H9 (cell line): ENCODE measurements at regions not wholly inside any gene's neighbourhood (a gene's known extent, or its start where the extent isn't known, plus 50 kb on each side); places are given as distances from the start of the nearest gene placed in this dataset.

Experiments used
- DNase-seq: peaks from one replicate; pipeline ENCODE4 v3.0.0-alpha.2; 2017
- H2AFZ ChIP-seq: one replicate; pipeline ENCODE4 v1.6.1; 2013; ENCODE audit warnings: mild to moderate bottlenecking, low read length, control low read depth, moderate library complexity
- H2AK5ac ChIP-seq: 2 replicates; pipeline ENCODE4 v1.6.1; 2013; ENCODE audit warnings: low read length, control low read depth, mixed read lengths; ENCODE audit not compliant: insufficient read length
- H2BK120ac ChIP-seq: one replicate; pipeline ENCODE4 v1.6.1; 2013; ENCODE audit warnings: low read depth, mild to moderate bottlenecking, low read length, control low read depth, inconsistent platforms; ENCODE audit not compliant: poor library complexity, severe bottlenecking
- H2BK12ac ChIP-seq: 2 replicates; pipeline ENCODE4 v1.6.1; 2013; ENCODE audit warnings: low read length, control low read depth, mixed read lengths, low read depth; ENCODE audit not compliant: insufficient read length
- H2BK15ac ChIP-seq: 2 replicates; pipeline ENCODE4 v1.6.1; 2013; ENCODE audit warnings: low read depth, low read length, control low read depth
- H2BK20ac ChIP-seq: one replicate; pipeline ENCODE4 v1.6.1; 2013; ENCODE audit warnings: low read depth, mild to moderate bottlenecking, low read length, control low read depth, inconsistent platforms; ENCODE audit not compliant: poor library complexity, severe bottlenecking
- H2BK5ac ChIP-seq: 2 replicates; pipeline ENCODE4 v1.6.1; 2013; ENCODE audit warnings: low read length, control low read depth, mixed read lengths; ENCODE audit not compliant: insufficient read length
- H3K14ac ChIP-seq: 2 replicates; pipeline ENCODE4 v1.6.1; 2013; ENCODE audit warnings: low read length, control low read depth; ENCODE audit not compliant: insufficient read depth
- H3K18ac ChIP-seq: 2 replicates; pipeline ENCODE4 v1.6.1; 2013; ENCODE audit warnings: low read depth, mild to moderate bottlenecking, mixed read lengths, low read length, control low read depth; ENCODE audit not compliant: insufficient read length
- H3K23ac ChIP-seq: 2 replicates; pipeline ENCODE4 v1.6.1; 2013; ENCODE audit warnings: low read length, control low read depth, mixed read lengths, low read depth; ENCODE audit not compliant: insufficient read length
- H3K23me2 ChIP-seq: 2 replicates; pipeline ENCODE4 v1.6.1; 2013; ENCODE audit warnings: low read depth, mild to moderate bottlenecking, mixed read lengths, low read length, control low read depth; ENCODE audit not compliant: insufficient read length, poor library complexity, severe bottlenecking
- H3K27ac ChIP-seq: 2 replicates; pipeline ENCODE4 v1.5.1; 2013; ENCODE audit warnings: low read length, control low read depth, mixed read lengths, low read depth; ENCODE audit not compliant: insufficient read length
- H3K27me3 ChIP-seq: 2 replicates; pipeline ENCODE4 v1.6.1; 2013; ENCODE audit warnings: low read length, control low read depth, inconsistent platforms; ENCODE audit not compliant: insufficient read depth
- H3K4ac ChIP-seq: 2 replicates; pipeline ENCODE4 v1.6.1; 2013; ENCODE audit warnings: low read depth, mild to moderate bottlenecking, control low read depth, inconsistent platforms, low read length, moderate library complexity
- H3K4me1 ChIP-seq: 2 replicates; pipeline ENCODE4 v1.6.1; 2013; ENCODE audit warnings: low read length, control low read depth, inconsistent platforms; ENCODE audit not compliant: insufficient read depth
- H3K4me2 ChIP-seq: 2 replicates; pipeline ENCODE4 v1.6.1; 2013; ENCODE audit warnings: low read length, control low read depth, mixed read lengths; ENCODE audit not compliant: insufficient read length, insufficient read depth
- H3K56ac ChIP-seq: 2 replicates; pipeline ENCODE4 v1.6.1; 2013; ENCODE audit warnings: low read depth, mild to moderate bottlenecking, mixed read lengths, low read length, control low read depth; ENCODE audit not compliant: insufficient read length
- H3K79me1 ChIP-seq: 2 replicates; pipeline ENCODE4 v1.6.1; 2013; ENCODE audit warnings: low read depth, mild to moderate bottlenecking, moderate library complexity, low read length, control low read depth, inconsistent platforms; ENCODE audit not compliant: insufficient read depth, poor library complexity, severe bottlenecking
- H3K79me2 ChIP-seq: 2 replicates; pipeline ENCODE4 v1.6.1; 2013; ENCODE audit warnings: low read length, control low read depth, inconsistent platforms; ENCODE audit not compliant: insufficient read depth
- H3K9ac ChIP-seq: 2 replicates; pipeline ENCODE4 v1.6.1; 2013; ENCODE audit warnings: low read length, control low read depth, mixed read lengths; ENCODE audit not compliant: insufficient read length; ENCODE audit errors: extremely low read depth
- H3K9me3 ChIP-seq: one replicate; pipeline ENCODE4 v1.6.1; 2013; ENCODE audit warnings: low read depth, low read length, inconsistent platforms; ENCODE audit not compliant: control insufficient read depth
- H3T11ph ChIP-seq: one replicate; pipeline ENCODE4 v1.6.1; 2013; ENCODE audit warnings: mild to moderate bottlenecking, low read length, control low read depth, inconsistent platforms
- H4K20me1 ChIP-seq: one replicate; pipeline ENCODE4 v1.6.1; 2013; ENCODE audit not compliant: control insufficient read depth, insufficient read length, insufficient read depth
- H4K5ac ChIP-seq: 2 replicates; pipeline ENCODE4 v1.6.1; 2013; ENCODE audit warnings: low read depth, mild to moderate bottlenecking, mixed read lengths, low read length, control low read depth; ENCODE audit not compliant: insufficient read length
- H4K8ac ChIP-seq: replicated peaks from 2 replicates; pipeline ENCODE4 v1.6.1; 2013; ENCODE audit warnings: low read length, control low read depth, mixed read lengths, low read depth; ENCODE audit not compliant: insufficient read length
- H4K91ac ChIP-seq: 2 replicates; pipeline ENCODE4 v1.6.1; 2013; ENCODE audit warnings: low read depth, mild to moderate bottlenecking, moderate library complexity, mixed read lengths, low read length, control low read depth; ENCODE audit not compliant: insufficient read length
- H3K27ac Mint-ChIP-seq, 3 experiments: 2 replicates in 2 of 3; 3 replicates in 1 of 3; pipeline ENCODE4 v1.8.0; 2020 to 2021; ENCODE audit warnings: mixed read lengths in 3 of 3, mild to moderate bottlenecking in 1 of 3, moderate library complexity in 1 of 3
- H3K27me3 Mint-ChIP-seq: 2 replicates; pipeline ENCODE4 v1.8.0; 2021; ENCODE audit warnings: low read depth, mild to moderate bottlenecking, moderate library complexity, mixed read lengths
- H3K36me3 Mint-ChIP-seq, 3 experiments: 2 replicates in 2 of 3; 3 replicates in 1 of 3; pipeline ENCODE4 v1.8.0; 2020 to 2021; ENCODE audit warnings: low read depth in 3 of 3, mixed read lengths in 3 of 3; ENCODE audit not compliant: insufficient read depth in 1 of 3
- H3K4me1 Mint-ChIP-seq, 2 experiments: 2 replicates each; pipeline ENCODE4 v1.8.0; 2020; ENCODE audit warnings: mixed read lengths in 2 of 2
- H3K4me3 Mint-ChIP-seq, 2 experiments: 2 replicates in 1 of 2; 3 replicates in 1 of 2; pipeline ENCODE4 v1.8.0; 2020 to 2021; ENCODE audit warnings: mild to moderate bottlenecking in 2 of 2, mixed read lengths in 2 of 2, moderate library complexity in 1 of 2
- H3K9me3 Mint-ChIP-seq, 2 experiments: 2 replicates in 1 of 2; 3 replicates in 1 of 2; pipeline ENCODE4 v1.8.0; 2020; ENCODE audit warnings: mild to moderate bottlenecking in 2 of 2, mixed read lengths in 2 of 2, moderate library complexity in 1 of 2
- WGBS: extraction: QIAGEN DNeasy Blood & Tissue Kit; methylation state at CpG from one replicate; pipeline ENCODE4 v1.1.7; 2013; ENCODE audit warnings: missing lambda C conversion rate, low lambda C conversion rate, mixed read lengths; ENCODE audit not compliant: insufficient read length; ENCODE audit errors: extremely low coverage; 5-methylcytosine and 5-hydroxymethylcytosine counted together
- TF ChIP-seq, protein P1 (sequence below): fragments of 200-600 bp; sonication (generic); conservative IDR thresholded peaks from 3 replicates; pipeline ENCODE4 v1.8.0; 2021; ENCODE audit warnings: antibody characterized with exemption, mild to moderate bottlenecking

DNA sequence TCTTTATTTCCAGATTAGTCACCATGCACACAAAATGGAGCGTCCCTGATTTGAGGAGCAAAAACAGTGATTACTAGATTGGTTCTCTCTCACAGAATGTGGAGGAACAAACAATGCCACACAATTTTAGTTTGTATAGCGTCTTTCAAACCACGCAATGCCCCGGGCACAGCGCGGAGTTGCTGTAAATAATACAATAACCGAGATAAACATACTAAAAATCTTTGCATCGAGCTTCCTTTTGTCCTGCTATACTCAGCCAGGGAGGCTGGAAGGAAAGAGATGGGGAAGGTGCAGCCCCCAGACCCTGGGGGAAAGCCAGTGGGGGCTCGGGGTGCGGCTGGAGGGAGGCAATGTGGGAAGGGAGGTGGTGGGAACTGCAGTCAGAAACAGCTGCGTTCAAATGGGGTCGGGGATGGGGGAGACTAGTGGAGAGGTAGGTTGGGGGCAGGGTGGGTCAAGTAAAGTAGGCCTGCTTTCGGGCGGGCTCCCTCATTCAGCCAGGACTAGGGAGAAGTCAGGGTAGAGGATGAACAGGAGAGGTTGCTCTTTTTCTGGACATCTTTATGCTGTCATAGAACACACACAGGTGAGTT is 366.3 kb downstream of the RPS6KC1 start:
- H3K4me3 Mint-ChIP-seq: no peak overlapping the region
- H3K23me2 ChIP-seq: no peaks in the 10 kb centered on the region
- no peak overlapping the region for H3K27ac Mint-ChIP-seq

More for the DNA sequence above, 366.3 kb downstream of the RPS6KC1 start:
- no peak overlapping the region for H4K5ac ChIP-seq
- DNase-seq: no peak
- H4K91ac ChIP-seq: no peak overlapping the region
- H3K79me2 ChIP-seq: no peaks in the 10 kb centered on the region
- H3K56ac ChIP-seq: no peak overlapping the region
- no peak overlapping the region for H3T11ph ChIP-seq
- TF ChIP-seq, protein P1, sequence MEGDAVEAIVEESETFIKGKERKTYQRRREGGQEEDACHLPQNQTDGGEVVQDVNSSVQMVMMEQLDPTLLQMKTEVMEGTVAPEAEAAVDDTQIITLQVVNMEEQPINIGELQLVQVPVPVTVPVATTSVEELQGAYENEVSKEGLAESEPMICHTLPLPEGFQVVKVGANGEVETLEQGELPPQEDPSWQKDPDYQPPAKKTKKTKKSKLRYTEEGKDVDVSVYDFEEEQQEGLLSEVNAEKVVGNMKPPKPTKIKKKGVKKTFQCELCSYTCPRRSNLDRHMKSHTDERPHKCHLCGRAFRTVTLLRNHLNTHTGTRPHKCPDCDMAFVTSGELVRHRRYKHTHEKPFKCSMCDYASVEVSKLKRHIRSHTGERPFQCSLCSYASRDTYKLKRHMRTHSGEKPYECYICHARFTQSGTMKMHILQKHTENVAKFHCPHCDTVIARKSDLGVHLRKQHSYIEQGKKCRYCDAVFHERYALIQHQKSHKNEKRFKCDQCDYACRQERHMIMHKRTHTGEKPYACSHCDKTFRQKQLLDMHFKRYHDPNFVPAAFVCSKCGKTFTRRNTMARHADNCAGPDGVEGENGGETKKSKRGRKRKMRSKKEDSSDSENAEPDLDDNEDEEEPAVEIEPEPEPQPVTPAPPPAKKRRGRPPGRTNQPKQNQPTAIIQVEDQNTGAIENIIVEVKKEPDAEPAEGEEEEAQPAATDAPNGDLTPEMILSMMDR: no peak
- no peaks in the 10 kb centered on the region for H3K27me3 ChIP-seq
- no peak overlapping the region for H3K23ac ChIP-seq
- no peak overlapping the region for H3K9ac ChIP-seq
- H3K4me2 ChIP-seq: no peak overlapping the region
- no peak overlapping the region for H3K14ac ChIP-seq
- H4K20me1 ChIP-seq: no peaks in the 10 kb centered on the region
- Mint-ChIP-seq H3K4me1 (peaks cover 3 to 7% of the 10 kb centered on the region in 2 experiments; a peak in 3 of 4 replicates), H3K9me3 (no peaks in the 10 kb centered on the region), H3K36me3 (no peaks in the 10 kb centered on the region; a peak in 1 of 7 replicates), H3K27me3 (peaks cover 5% of the 10 kb centered on the region; the same call in 1 of the 2 replicates)
- no peaks in the 10 kb centered on the region for H3K4me1 ChIP-seq
- H3K79me1 ChIP-seq: no peaks in the 10 kb centered on the region
- H2BK12ac ChIP-seq: no peak overlapping the region
- H2AFZ ChIP-seq: no peak overlapping the region
- no CpG with 5 or more reads among the region's 14 CpGs for WGBS
- no peak overlapping the region for H3K27ac ChIP-seq
- H3K4ac ChIP-seq: no peak overlapping the region
- H3K9me3 ChIP-seq: no peaks in the 10 kb centered on the region
- H2BK5ac ChIP-seq: no peak overlapping the region
- no peak overlapping the region for H2BK20ac ChIP-seq
- H2AK5ac ChIP-seq: no peak overlapping the region
- H2BK15ac ChIP-seq: no peak overlapping the region
- H4K8ac ChIP-seq: no peak overlapping the region
- no peak overlapping the region for H3K18ac ChIP-seq
- no peak overlapping the region for H2BK120ac ChIP-seq
